Choroid plexus epithelial cell (primary cell): ENCODE measurements at regions not wholly inside any gene's neighbourhood (a gene's known extent, or its start where the extent isn't known, plus 50 kb on each side); places are given as distances from the start of the nearest gene placed in this dataset.
"Not testable (repeated sequence)": the region's sequence is repeated elsewhere in the genome, so short reads cannot be mapped to it uniquely, and the experiment has no call there.

Experiments used
- DNase-seq: peaks from one replicate; pipeline ENCODE4 v3.0.0-alpha.2; 2010; ENCODE audit warnings: low read depth
- H3K4me3 ChIP-seq: 2 replicates; pipeline ENCODE4 v1.5.1; 2011; ENCODE audit warnings: low read depth, mild to moderate bottlenecking, control low read depth, low read length, moderate library complexity
- CTCF ChIP-seq: conservative IDR thresholded peaks from 2 replicates; pipeline ENCODE4 v1.5.1; 2011; ENCODE audit warnings: low read depth, mild to moderate bottlenecking, control low read depth, inconsistent platforms, low read length, moderate library complexity

GRCh38 chr15:91635641-91636040, 217.9 kb upstream of the SLCO3A1 start:
- H3K4me3 ChIP-seq: no peak overlapping the region
- TF ChIP-seq CTCF: no peak

GRCh38 chr15:91649016-91649415, 204.5 kb upstream of the SLCO3A1 start:
- H3K4me3 ChIP-seq: no peak overlapping the region
- TF ChIP-seq CTCF: no peak
- no peak for DNase-seq

More at GRCh38 chr15:91635641-91636040, 217.9 kb upstream of the SLCO3A1 start:
- DNase-seq: no peak

- DNase-seq: no peak
- no peak overlapping the region for H3K4me3 ChIP-seq
- no peak for TF ChIP-seq CTCF
These were observed 203.6 kb upstream of the SLCO3A1 start for GRCh38 chr15:91649831-91650321.

GRCh38 chr15:91651251-91651650, 202.3 kb upstream of the SLCO3A1 start:
- TF ChIP-seq CTCF: no peak
- H3K4me3 ChIP-seq: no peak overlapping the region
- no peak for DNase-seq

- H3K4me3 ChIP-seq: no peak overlapping the region
- DNase-seq: no peak
- TF ChIP-seq CTCF: no peak
These were observed 200.8 kb upstream of the SLCO3A1 start for GRCh38 chr15:91652610-91653207.

- DNase-seq, H3K4me3 ChIP-seq: not testable (repeated sequence)
These were observed 197.8 kb upstream of the SLCO3A1 start for GRCh38 chr15:91655563-91656290.

GRCh38 chr15:91660174-91660649, 193.3 kb upstream of the SLCO3A1 start:
- no peak for DNase-seq
- no peak overlapping the region for H3K4me3 ChIP-seq
- TF ChIP-seq CTCF: no peak
